ENCODE measurements at regions not wholly inside any gene's neighbourhood (a gene's known extent, or its start where the extent isn't known, plus 50 kb on each side); places are given as distances from the start of the nearest gene placed in this dataset.

DNA sequence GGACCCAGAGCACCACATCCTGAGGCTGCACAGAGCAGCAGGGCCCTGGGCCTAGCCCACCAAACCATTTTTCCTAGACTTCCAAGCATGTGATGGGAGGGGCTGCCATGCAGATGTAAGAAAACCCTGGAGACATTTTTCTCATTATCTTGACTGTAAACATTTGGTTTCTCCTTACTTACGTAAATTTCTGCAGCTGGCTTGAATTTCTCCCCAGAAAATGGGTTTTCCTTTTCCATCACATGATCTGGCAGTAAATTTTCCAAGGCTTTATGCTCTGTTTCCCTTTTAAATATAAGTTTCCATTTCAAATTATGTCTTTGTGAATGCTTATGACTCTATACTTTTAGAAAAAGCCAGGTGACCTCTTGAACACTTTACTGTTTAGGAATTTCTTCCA, 945.9 kb upstream of the NDST4 start:
- no peak overlapping the region for H3K4me3 ChIP-seq (ENCODE audit: low read depth, low read length)
- no peak for DNase-seq (ENCODE audit: low read depth, low spot score)
- TF ChIP-seq, protein P1, sequence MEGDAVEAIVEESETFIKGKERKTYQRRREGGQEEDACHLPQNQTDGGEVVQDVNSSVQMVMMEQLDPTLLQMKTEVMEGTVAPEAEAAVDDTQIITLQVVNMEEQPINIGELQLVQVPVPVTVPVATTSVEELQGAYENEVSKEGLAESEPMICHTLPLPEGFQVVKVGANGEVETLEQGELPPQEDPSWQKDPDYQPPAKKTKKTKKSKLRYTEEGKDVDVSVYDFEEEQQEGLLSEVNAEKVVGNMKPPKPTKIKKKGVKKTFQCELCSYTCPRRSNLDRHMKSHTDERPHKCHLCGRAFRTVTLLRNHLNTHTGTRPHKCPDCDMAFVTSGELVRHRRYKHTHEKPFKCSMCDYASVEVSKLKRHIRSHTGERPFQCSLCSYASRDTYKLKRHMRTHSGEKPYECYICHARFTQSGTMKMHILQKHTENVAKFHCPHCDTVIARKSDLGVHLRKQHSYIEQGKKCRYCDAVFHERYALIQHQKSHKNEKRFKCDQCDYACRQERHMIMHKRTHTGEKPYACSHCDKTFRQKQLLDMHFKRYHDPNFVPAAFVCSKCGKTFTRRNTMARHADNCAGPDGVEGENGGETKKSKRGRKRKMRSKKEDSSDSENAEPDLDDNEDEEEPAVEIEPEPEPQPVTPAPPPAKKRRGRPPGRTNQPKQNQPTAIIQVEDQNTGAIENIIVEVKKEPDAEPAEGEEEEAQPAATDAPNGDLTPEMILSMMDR (IDR thresholded peaks at IDR 0.05; ENCODE audit: low read depth, low read length), result no peak
- POLR2A ChIA-PET, result no interaction called here
- H3K27ac ChIP-seq (ENCODE audit: low read depth, low read length), result no peak overlapping the region
- peaks cover 7% of the 10 kb centered on the region for H3K9me3 ChIP-seq (ENCODE audit: control insufficient read depth, insufficient read depth, low read length)
- no peaks in the 10 kb centered on the region for H3K27me3 ChIP-seq (ENCODE audit: control insufficient read depth, insufficient read depth, low read length)
- CTCF ChIA-PET, result no interaction called here

DNA sequence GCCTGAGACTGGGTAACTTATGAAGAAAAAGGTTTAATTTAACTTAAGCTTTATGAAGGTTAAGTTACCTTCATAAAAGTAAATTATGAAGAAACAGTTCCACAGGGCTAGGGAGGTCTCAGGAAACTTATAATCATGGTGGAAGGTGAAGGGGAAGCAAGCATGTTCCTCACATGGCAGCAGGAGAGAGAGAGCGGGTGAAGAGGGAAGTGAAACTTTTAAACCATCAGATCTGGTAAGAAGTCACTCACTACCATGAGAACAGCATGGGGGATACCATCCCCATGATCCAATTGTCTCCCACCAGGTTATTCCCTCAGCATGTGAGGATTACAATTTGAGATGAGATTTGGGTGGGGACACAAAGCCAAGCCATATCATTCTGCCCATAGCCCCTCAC, 944.7 kb upstream of the NDST4 start:
- Histone ChIP-seq H3K27me3 (ENCODE audit: control insufficient read depth, insufficient read depth, low read length) (no peaks in the 10 kb centered on the region), H3K9me3 (ENCODE audit: control insufficient read depth, insufficient read depth, low read length) (peaks cover 7% of the 10 kb centered on the region), H3K4me3 (ENCODE audit: low read depth, low read length) (no peak overlapping the region), H3K27ac (ENCODE audit: low read depth, low read length) (no peak overlapping the region)
- DNase-seq (ENCODE audit: low read depth, low spot score), result no peak
- ChIA-PET POLR2A (no interaction called here), CTCF (no interaction called here)
- TF ChIP-seq, protein P1 (IDR thresholded peaks at IDR 0.05; ENCODE audit: low read depth, low read length), result no peak

DNA sequence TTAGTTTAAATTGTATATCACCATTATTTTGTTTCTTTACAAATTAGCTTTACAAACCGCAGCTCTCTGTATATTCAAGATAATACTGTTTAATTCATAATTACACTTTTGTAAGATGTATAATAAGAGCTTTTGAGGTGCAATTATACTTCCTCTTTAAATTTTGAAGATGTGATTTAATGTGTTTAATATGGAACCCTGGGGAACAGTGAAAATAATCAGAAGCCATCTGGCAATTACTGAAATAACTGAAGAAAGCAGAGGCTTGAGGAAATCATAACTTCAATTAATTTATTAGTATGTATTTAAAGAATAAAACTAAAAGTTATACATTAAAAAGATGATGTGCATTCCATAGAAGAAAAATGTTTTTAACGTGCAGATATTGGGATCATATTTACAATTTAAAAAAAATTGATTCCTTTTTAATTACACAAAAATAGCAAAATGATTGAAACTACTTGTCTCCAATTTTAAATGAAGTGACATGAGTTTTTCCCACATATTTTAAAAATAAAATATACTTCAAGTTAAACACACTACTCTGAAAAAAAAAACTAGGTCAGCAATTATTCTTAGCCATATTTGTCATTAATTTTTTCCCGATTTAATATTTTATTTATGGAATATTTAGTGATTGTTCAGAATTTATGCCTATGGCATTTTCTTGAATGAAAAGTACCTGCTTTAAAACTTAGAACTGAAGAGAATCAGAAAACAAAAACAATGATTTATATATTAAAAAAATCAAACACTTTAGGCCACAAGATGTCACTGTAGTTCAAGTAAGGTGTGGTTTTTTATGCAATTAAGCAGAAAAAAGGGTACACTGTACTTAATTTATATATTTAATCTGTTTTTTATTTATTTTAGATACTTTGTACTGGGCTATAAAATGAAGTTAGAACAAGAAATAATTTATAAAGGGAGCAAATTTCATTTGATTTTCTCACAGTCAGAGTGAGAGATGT, 942.7 kb upstream of the NDST4 start:
- ChIA-PET POLR2A (no interaction called here), CTCF (no interaction called here)
- Histone ChIP-seq H3K27ac (ENCODE audit: low read depth, low read length) (no peak overlapping the region), H3K27me3 (ENCODE audit: control insufficient read depth, insufficient read depth, low read length) (no peaks in the 10 kb centered on the region), H3K4me3 (ENCODE audit: low read depth, low read length) (no peak overlapping the region), H3K9me3 (ENCODE audit: control insufficient read depth, insufficient read depth, low read length) (peaks cover 7% of the 10 kb centered on the region)
- TF ChIP-seq, protein P1 (IDR thresholded peaks at IDR 0.05; ENCODE audit: low read depth, low read length), result no peak
- no peak for DNase-seq (ENCODE audit: low read depth, low spot score)

DNA sequence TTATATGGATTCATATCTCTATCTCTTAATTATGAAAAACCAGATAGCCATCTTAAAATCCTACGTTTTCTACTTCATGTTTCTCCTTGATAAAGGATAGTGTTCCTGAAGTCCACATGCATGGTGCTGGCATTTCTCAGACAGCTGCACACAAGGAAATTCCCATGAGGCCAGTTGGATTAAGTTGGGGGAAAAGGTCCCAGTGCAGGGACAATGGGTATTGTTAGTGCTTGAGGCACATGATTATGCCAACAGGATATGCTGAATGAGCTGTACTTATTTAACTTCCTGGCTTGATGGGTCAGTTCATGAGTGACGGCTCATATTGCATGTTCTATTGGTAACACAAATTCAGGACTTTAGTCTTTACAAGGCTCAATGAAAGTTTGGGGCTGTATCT, 913.9 kb upstream of the NDST4 start:
- peaks cover 4% of the 10 kb centered on the region; the same call in 1 of the 2 replicates for H3K9me3 ChIP-seq (ENCODE audit: control insufficient read depth, insufficient read depth, low read length)
- CTCF ChIA-PET, result no interaction called here
- H3K4me3 ChIP-seq (ENCODE audit: low read depth, low read length), result no peak overlapping the region
- POLR2A ChIA-PET, result no interaction called here
- TF ChIP-seq, protein P1 (IDR thresholded peaks at IDR 0.05; ENCODE audit: low read depth, low read length), result no peak
- H3K27ac ChIP-seq (ENCODE audit: low read depth, low read length), result no peak overlapping the region
- DNase-seq (ENCODE audit: low read depth, low spot score), result no peak
- H3K27me3 ChIP-seq (ENCODE audit: control insufficient read depth, insufficient read depth, low read length), result no peaks in the 10 kb centered on the region

DNA sequence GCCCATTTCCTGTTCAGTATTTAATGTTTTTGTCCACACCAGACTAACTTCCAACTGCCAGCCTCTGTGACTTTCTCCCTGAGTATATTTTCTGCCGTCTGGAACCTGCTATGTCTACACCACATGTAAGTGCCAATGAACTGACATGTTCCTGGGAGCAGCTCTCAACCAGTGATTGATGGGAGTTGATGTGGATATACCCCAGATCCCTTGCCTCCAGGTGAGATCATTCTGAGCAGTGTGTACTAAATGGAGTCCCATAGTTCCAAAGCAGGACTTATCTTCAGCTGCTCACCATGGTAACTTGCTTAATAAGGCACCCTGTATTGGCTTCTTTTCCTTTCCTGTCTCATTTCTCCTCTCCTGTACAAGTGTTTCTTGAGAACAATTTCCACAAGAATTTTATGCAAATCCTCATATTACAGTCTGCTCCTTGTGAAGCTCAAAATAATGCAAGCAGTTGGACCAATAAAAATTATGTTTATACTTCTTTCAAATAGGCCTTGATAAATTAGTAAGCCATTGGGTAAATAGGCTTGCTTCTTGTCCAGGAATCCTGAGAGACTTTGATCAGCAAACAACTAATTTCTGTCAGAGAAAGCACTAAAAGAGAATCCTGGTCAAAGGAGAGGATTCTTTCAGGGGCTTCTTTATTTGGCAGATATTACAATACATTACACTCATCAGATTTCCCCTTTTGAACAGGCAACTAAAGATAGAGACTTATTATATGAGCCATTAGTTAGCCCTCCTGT, 911.7 kb upstream of the NDST4 start:
- Histone ChIP-seq H3K9me3 (ENCODE audit: control insufficient read depth, insufficient read depth, low read length) (peaks cover 5% of the 10 kb centered on the region; the same call in 1 of the 2 replicates), H3K27ac (ENCODE audit: low read depth, low read length) (no peak overlapping the region), H3K4me3 (ENCODE audit: low read depth, low read length) (no peak overlapping the region), H3K27me3 (ENCODE audit: control insufficient read depth, insufficient read depth, low read length) (no peaks in the 10 kb centered on the region)
- TF ChIP-seq, protein P1 (IDR thresholded peaks at IDR 0.05; ENCODE audit: low read depth, low read length), result no peak
- no peak for DNase-seq (ENCODE audit: low read depth, low spot score)
- ChIA-PET POLR2A (no interaction called here), CTCF (no interaction called here)

All from AG04450 (cell line).